Caco-2 (cell line): ENCODE measurements at regions not wholly inside any gene's neighbourhood (a gene's known extent, or its start where the extent isn't known, plus 50 kb on each side); places are given as distances from the start of the nearest gene placed in this dataset.

ENCODE experiments used
- BruUV-seq: library from RNA; stranded (reverse); fragments of 400-500 nt; replicated peaks from 2 replicates; lab custom pipeline; 2021; lab: Mats Ljungman, UMichigan
- CTCF ChIA-PET: fragments of 300-600 bp; sonication (Branson Sonifier 250); formaldehyde crosslinking; loops from one replicate; lab custom pipeline; 2022; ENCODE audit warnings: antibody characterized with exemption; lab: Charles Lee
- POLR2A ChIA-PET: fragments of 300-600 bp; sonication (Branson Sonifier 250); formaldehyde crosslinking; loops from one replicate; lab custom pipeline; 2022; ENCODE audit warnings: antibody characterized with exemption; lab: Charles Lee
- DNase-seq, 2 experiments: peaks; one replicate each; pipeline versions ENCODE4 v3.0.0 to v3.0.0-alpha.2; 2020 to 2022
- H3K27me3 ChIP-seq: replicated peaks from 2 replicates; pipeline ENCODE4 v1.6.0; 2011; ENCODE audit warnings: low read length; ENCODE audit not compliant: control insufficient read depth, insufficient read depth
- H3K36me3 ChIP-seq: 2 replicates; pipeline ENCODE4 v1.5.1; 2011; ENCODE audit warnings: low read length; ENCODE audit not compliant: control insufficient read depth, insufficient read depth
- H3K4me1 ChIP-seq: fragments of 250-450 bp; sonication (Bioruptor Pico); 2 replicates; pipeline ENCODE4 v1.5.1; 2020; ENCODE audit warnings: mild to moderate bottlenecking
- H3K4me3 ChIP-seq: 2 replicates; pipeline ENCODE4 v1.5.1; 2011; ENCODE audit warnings: low read depth, mild to moderate bottlenecking, control low read depth, low read length
- H3K9me3 ChIP-seq: fragments of 250-450 bp; sonication (Bioruptor Pico); 2 replicates; pipeline ENCODE4 v1.5.1; 2020; ENCODE audit warnings: mild to moderate bottlenecking, moderate library complexity
- H3K27ac Mint-ChIP-seq: one replicate; pipeline ENCODE4 v1.8.0; 2022; ENCODE audit warnings: mixed read lengths; ENCODE audit not compliant: unreplicated experiment
- H3K27me3 Mint-ChIP-seq: one replicate; pipeline ENCODE4 v1.8.0; 2022; ENCODE audit warnings: mixed read lengths; ENCODE audit not compliant: insufficient read depth, unreplicated experiment
- H3K36me3 Mint-ChIP-seq: one replicate; pipeline ENCODE4 v1.8.0; 2022; ENCODE audit warnings: mild to moderate bottlenecking, mixed read lengths; ENCODE audit not compliant: insufficient read depth, unreplicated experiment
- H3K4me1 Mint-ChIP-seq: one replicate; pipeline ENCODE4 v1.8.0; 2022; ENCODE audit warnings: low read depth, mixed read lengths; ENCODE audit not compliant: unreplicated experiment
- H3K4me3 Mint-ChIP-seq: one replicate; pipeline ENCODE4 v1.8.0; 2022; ENCODE audit warnings: mild to moderate bottlenecking, moderate library complexity, mixed read lengths; ENCODE audit not compliant: unreplicated experiment
- H3K9me3 Mint-ChIP-seq: one replicate; pipeline ENCODE4 v1.8.0; 2022; ENCODE audit warnings: mixed read lengths; ENCODE audit not compliant: unreplicated experiment
- intact Hi-C: fragments of 100-400 bp; cut with micrococcal nuclease; formaldehyde crosslinking; loops from one replicate; pipeline ENCODE4 v1.10.0; 2022; ENCODE audit not compliant: unreplicated experiment
- TF ChIP-seq, protein P1 (sequence below), 2 experiments: fragments of 200-600 bp in 1 of 2; IDR thresholded peaks; 1 replicate in 1 of 2; 2 replicates in 1 of 2; pipeline versions ENCODE4 v1.5.1 to v1.8.0; 2011 to 2022; ENCODE audit warnings: antibody characterized with exemption in 1 of 2, control low read depth in 1 of 2, inconsistent platforms in 1 of 2, low read depth in 1 of 2, low read length in 1 of 2, mild to moderate bottlenecking in 1 of 2, moderate library complexity in 1 of 2; ENCODE audit not compliant: insufficient read depth in 1 of 2, severe bottlenecking in 1 of 2, unreplicated experiment in 1 of 2

DNA sequence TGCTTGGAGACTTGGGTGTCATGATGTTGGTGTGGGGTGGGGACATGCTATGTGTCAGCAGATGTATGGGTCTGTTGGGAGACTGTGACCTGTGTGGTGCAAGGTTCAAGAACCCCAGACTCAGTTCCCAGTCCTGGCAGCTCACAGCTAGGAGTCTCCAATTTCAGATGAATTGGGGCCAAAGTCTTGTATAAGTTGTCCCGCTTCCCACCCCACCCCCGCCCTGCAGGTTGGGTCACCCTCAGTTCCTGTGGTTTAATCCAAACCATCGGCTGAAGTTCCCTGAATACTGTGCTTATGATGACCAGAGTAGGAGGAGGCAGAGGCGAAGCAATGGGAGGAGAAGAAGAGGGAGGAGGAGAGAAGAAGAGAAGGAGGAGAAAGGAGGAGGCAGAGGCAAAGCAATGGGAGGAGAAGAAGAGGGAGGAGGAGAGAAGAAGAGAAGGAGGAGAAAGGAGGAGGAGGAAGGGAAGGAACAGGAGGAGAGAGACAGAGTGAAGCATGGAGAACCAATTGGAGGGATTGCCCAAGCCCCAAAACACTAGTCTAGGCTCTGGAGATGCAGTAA lies 112.6 kb downstream of the EFNB1 start:
- no peak overlapping the region for H3K4me3 Mint-ChIP-seq
- H3K9me3 Mint-ChIP-seq, result no peaks in the 10 kb centered on the region

DNA sequence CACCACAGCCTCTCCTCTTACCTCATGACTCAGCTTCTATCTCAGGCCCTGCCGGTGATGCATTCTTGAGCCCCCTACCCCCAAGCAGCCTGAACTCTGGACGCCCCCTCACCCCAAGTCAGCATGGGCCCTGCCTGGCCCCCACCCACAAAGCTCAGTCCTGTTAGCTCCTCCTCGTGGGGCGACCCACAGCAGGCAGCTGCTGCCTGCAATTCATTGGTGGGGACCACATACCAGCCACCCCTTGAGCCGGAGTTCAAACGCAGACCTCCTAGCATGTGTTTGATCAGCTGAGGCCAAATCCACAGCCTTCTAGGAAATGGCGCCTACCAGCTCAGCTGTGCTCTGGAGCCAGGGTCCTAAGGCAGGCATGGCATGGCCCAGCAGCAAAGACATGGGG lies 111.8 kb downstream of the EFNB1 start:
- Mint-ChIP-seq H3K9me3 (no peaks in the 10 kb centered on the region), H3K27me3 (no peaks in the 10 kb centered on the region), H3K36me3 (no peaks in the 10 kb centered on the region), H3K27ac (no peak overlapping the region), H3K4me3 (no peak overlapping the region), H3K4me1 (no peaks in the 10 kb centered on the region)
- intact Hi-C loops, result no loop called here
- Histone ChIP-seq H3K4me3 (no peak overlapping the region), H3K36me3 (no peaks in the 10 kb centered on the region), H3K4me1 (no peaks in the 10 kb centered on the region), H3K9me3 (no peaks in the 10 kb centered on the region), H3K27me3 (no peaks in the 10 kb centered on the region)
- CTCF ChIA-PET, result no interaction called here
- BruUV-seq, result no TSS peak
- DNase-seq, result no peak
- POLR2A ChIA-PET, result no interaction called here
- TF ChIP-seq, protein P1, sequence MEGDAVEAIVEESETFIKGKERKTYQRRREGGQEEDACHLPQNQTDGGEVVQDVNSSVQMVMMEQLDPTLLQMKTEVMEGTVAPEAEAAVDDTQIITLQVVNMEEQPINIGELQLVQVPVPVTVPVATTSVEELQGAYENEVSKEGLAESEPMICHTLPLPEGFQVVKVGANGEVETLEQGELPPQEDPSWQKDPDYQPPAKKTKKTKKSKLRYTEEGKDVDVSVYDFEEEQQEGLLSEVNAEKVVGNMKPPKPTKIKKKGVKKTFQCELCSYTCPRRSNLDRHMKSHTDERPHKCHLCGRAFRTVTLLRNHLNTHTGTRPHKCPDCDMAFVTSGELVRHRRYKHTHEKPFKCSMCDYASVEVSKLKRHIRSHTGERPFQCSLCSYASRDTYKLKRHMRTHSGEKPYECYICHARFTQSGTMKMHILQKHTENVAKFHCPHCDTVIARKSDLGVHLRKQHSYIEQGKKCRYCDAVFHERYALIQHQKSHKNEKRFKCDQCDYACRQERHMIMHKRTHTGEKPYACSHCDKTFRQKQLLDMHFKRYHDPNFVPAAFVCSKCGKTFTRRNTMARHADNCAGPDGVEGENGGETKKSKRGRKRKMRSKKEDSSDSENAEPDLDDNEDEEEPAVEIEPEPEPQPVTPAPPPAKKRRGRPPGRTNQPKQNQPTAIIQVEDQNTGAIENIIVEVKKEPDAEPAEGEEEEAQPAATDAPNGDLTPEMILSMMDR (IDR thresholded peaks at IDR 0.05; ENCODE audit: insufficient read depth in 1 of 2, low read depth in 1 of 2, low read length in 1 of 2, severe bottlenecking in 1 of 2, unreplicated experiment in 1 of 2), result no peak

More for the DNA sequence above, 112.6 kb downstream of the EFNB1 start:
- no peaks in the 10 kb centered on the region for H3K9me3 ChIP-seq
- Mint-ChIP-seq H3K4me1 (no peaks in the 10 kb centered on the region), H3K27ac (no peak overlapping the region), H3K27me3 (no peaks in the 10 kb centered on the region), H3K36me3 (no peaks in the 10 kb centered on the region)
- TF ChIP-seq, protein P1 (IDR thresholded peaks at IDR 0.05; ENCODE audit: insufficient read depth in 1 of 2, low read depth in 1 of 2, low read length in 1 of 2, severe bottlenecking in 1 of 2, unreplicated experiment in 1 of 2), result no peak
- ChIA-PET POLR2A (no interaction called here), CTCF (no interaction called here)
- no TSS peak for BruUV-seq
- no peak for DNase-seq
- intact Hi-C loops, result no loop called here
- no peaks in the 10 kb centered on the region for H3K27me3 ChIP-seq
- no peak overlapping the region for H3K4me3 ChIP-seq
- H3K36me3 ChIP-seq, result no peaks in the 10 kb centered on the region
- H3K4me1 ChIP-seq, result no peaks in the 10 kb centered on the region

DNA sequence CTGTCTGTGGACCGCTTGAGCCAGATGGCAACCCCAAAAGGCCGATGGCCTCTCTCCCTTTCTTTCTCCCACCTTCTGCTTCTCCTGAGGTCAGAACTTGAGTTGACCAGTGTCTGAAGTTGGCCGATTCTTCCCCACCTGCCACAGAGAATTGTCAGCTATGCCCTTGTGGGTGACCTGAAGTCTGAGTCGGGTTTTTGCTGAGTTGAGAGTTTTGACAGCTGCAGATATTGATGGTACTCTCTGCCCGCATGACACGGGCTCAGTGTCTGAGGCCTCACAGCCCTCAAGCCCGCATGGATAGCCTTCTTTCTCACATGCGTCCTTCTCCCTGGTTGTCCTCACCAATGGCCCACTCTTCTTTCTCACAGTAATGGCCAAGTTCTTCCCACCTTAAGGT lies 111.0 kb downstream of the EFNB1 start:
- H3K27me3 Mint-ChIP-seq, result no peaks in the 10 kb centered on the region
- no peaks in the 10 kb centered on the region for H3K9me3 Mint-ChIP-seq

More for the DNA sequence above, 111.0 kb downstream of the EFNB1 start:
- Histone ChIP-seq H3K27me3 (no peaks in the 10 kb centered on the region), H3K4me3 (no peak overlapping the region), H3K9me3 (no peaks in the 10 kb centered on the region), H3K4me1 (no peaks in the 10 kb centered on the region), H3K36me3 (no peaks in the 10 kb centered on the region)
- intact Hi-C loops, result no loop called here
- no peaks in the 10 kb centered on the region for H3K4me1 Mint-ChIP-seq
- no peak overlapping the region for H3K27ac Mint-ChIP-seq
- DNase-seq, result no peak
- no TSS peak for BruUV-seq
- ChIA-PET CTCF (no interaction called here), POLR2A (no interaction called here)
- no peak overlapping the region for H3K4me3 Mint-ChIP-seq
- TF ChIP-seq, protein P1 (IDR thresholded peaks at IDR 0.05; ENCODE audit: insufficient read depth in 1 of 2, low read depth in 1 of 2, low read length in 1 of 2, severe bottlenecking in 1 of 2, unreplicated experiment in 1 of 2), result no peak
- H3K36me3 Mint-ChIP-seq, result no peaks in the 10 kb centered on the region
